Lung (tissue), 11 donors: ENCODE measurements at regions not wholly inside any gene's neighbourhood (a gene's known extent, or its start where the extent isn't known, plus 50 kb on each side); places are given as distances from the start of the nearest gene placed in this dataset.

Experiments used
- ATAC-seq: fragments of 200-7000 bp; cut with Tn5 transposase; one replicate; pipeline ENCODE4 v1.9.1; 2020; ENCODE audit warnings: moderate number of reproducible peaks; ENCODE audit not compliant: insufficient read depth, low FRiP score
- DNase-seq, 3 donors: peaks; one replicate each; pipeline ENCODE4 v3.0.0-alpha.2; 2013 to 2017
- H3K27ac ChIP-seq, 2 donors: one replicate each; pipeline ENCODE4 v1.5.1; 2013; ENCODE audit warnings: mild to moderate bottlenecking in 2 of 2, moderate library complexity in 2 of 2, control low read depth in 1 of 2, inconsistent platforms in 1 of 2, low read depth in 1 of 2, low read length in 1 of 2
- H3K27me3 ChIP-seq, 3 donors: one replicate each; pipeline ENCODE4 v1.5.1; 2013; ENCODE audit warnings: low read length in 2 of 3; ENCODE audit not compliant: control insufficient read depth in 3 of 3, insufficient read depth in 3 of 3
- H3K36me3 ChIP-seq, 4 donors: one replicate each; pipeline ENCODE4 v1.5.1; 2013; ENCODE audit warnings: low read length in 4 of 4, mild to moderate bottlenecking in 1 of 4, moderate library complexity in 1 of 4; ENCODE audit not compliant: control insufficient read depth in 4 of 4, insufficient read depth in 4 of 4
- H3K4me1 ChIP-seq, 5 donors: one replicate each; pipeline ENCODE4 v1.5.1; 2013; ENCODE audit warnings: low read length in 5 of 5, mild to moderate bottlenecking in 2 of 5, moderate library complexity in 1 of 5; ENCODE audit not compliant: control insufficient read depth in 5 of 5, insufficient read depth in 5 of 5
- H3K4me3 ChIP-seq: one replicate; pipeline ENCODE4 v1.5.1; 2013; ENCODE audit warnings: mild to moderate bottlenecking, control low read depth, moderate library complexity
- H3K9ac ChIP-seq, 2 donors: one replicate each; pipeline ENCODE4 v1.5.1; 2013; ENCODE audit warnings: low read length in 2 of 2, control low read depth in 1 of 2; ENCODE audit not compliant: insufficient read depth in 1 of 2
- H3K9me3 ChIP-seq, 4 donors: one replicate each; pipeline ENCODE4 v1.5.1; 2013; ENCODE audit warnings: low read length in 3 of 4, mild to moderate bottlenecking in 1 of 4, moderate library complexity in 1 of 4; ENCODE audit not compliant: control insufficient read depth in 4 of 4, insufficient read depth in 3 of 4
- WGBS, 2 donors: extraction: QIAGEN DNeasy Blood & Tissue Kit; methylation state at CpG; one replicate each; pipeline ENCODE4 v1.1.7; 2013; 5-methylcytosine and 5-hydroxymethylcytosine counted together
- TF ChIP-seq, protein P1 (sequence below): IDR thresholded peaks from 2 replicates; pipeline ENCODE4 v1.5.1; 2012; ENCODE audit warnings: mild to moderate bottlenecking; ENCODE audit errors: control extremely low read depth, extremely low read depth
- donor health status: control.
- donor health status: control.
- donor health status: Bipolar disorder and iron deficiency.
- donor health status: healthy.
- donor health status: DM: yes; HTN: yes; CAD: no.

DNA sequence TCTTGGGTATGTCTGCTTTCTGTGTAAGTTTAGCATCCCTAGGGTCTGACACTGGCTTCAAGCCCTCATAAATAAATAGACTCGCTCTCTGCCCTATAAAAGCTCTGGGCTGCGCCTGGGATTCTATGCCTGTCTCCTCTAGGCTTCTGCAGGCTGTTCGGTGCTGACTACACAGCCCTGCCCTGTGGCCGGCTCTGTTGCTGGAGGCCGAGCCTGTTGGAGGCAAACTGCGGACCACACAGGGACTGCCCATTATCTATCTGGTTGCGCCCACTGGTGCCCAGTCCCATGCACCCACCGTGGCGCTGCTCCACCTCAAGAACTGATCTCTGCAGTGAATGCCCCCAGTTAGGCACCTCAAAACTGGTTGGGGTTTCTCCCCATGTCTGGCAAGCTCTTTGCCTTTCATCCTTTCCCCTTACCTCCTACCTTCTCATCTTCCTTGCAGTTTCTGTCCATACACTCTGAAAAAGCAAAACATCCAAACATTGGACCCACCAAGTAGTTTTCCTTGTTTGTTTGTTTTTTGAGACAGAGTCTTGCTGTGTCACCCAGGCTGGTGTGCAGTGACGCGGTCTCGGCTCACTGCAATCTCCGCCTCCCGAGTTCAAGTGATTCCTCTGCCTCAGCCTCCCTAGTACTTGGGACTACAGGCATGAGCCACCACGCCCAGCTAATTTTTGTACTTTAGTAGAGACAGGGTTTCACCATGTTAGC lies 207.2 kb downstream of the ERCC6L2 start:
- H3K9ac ChIP-seq = no peak overlapping the region
- DNase-seq = peak in 1 of 3 donors; percentile 10
- no peak for ATAC-seq
- 94 to 97% methylated on average over 15 of the region's 15 CpGs for WGBS, 2 donors
- no peaks in the 10 kb centered on the region for H3K36me3 ChIP-seq
- H3K27ac ChIP-seq = no peak overlapping the region
- peaks cover 0 to 29% (median 6%) of the 10 kb centered on the region in 5 donors for H3K4me1 ChIP-seq
- peaks cover 0 to 3% (median 0%) of the 10 kb centered on the region in 3 donors for H3K27me3 ChIP-seq
- no peak overlapping the region for H3K4me3 ChIP-seq
- TF ChIP-seq, protein P1, sequence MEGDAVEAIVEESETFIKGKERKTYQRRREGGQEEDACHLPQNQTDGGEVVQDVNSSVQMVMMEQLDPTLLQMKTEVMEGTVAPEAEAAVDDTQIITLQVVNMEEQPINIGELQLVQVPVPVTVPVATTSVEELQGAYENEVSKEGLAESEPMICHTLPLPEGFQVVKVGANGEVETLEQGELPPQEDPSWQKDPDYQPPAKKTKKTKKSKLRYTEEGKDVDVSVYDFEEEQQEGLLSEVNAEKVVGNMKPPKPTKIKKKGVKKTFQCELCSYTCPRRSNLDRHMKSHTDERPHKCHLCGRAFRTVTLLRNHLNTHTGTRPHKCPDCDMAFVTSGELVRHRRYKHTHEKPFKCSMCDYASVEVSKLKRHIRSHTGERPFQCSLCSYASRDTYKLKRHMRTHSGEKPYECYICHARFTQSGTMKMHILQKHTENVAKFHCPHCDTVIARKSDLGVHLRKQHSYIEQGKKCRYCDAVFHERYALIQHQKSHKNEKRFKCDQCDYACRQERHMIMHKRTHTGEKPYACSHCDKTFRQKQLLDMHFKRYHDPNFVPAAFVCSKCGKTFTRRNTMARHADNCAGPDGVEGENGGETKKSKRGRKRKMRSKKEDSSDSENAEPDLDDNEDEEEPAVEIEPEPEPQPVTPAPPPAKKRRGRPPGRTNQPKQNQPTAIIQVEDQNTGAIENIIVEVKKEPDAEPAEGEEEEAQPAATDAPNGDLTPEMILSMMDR = no peak
- peaks cover 0 to 3% (median 0%) of the 10 kb centered on the region in 4 donors for H3K9me3 ChIP-seq

DNA sequence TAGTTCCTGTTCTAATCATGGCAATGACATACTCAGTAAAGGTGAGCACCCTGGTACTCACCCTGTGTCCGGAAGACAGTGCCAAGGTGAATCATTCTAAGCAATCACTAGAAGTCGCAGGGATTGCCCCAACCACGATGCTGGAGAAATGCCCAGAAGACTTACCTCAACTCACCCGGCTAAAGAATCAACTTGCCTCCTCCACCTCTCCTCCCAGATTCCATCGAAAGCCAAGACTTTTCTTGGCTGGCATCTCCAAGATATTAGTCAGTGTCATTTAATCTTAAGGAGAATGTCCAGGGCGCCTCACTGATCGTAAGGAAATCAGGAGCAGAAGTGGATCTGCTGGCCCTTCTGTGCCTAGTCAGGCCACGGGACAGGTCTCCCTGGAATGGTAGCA lies 204.9 kb downstream of the ERCC6L2 start:
- Histone ChIP-seq H3K4me3 (no peak overlapping the region), H3K27me3 (no peaks in the 10 kb centered on the region), H3K9ac (no peak overlapping the region), H3K4me1 (peaks cover 0 to 29% (median 6%) of the 10 kb centered on the region in 5 donors), H3K36me3 (no peaks in the 10 kb centered on the region), H3K9me3 (peaks cover 0 to 3% (median 0%) of the 10 kb centered on the region in 4 donors), H3K27ac (no peak overlapping the region)
- no peak for DNase-seq
- WGBS, 2 donors = 66 to 79% methylated on average over 8 of the region's 8 CpGs
- TF ChIP-seq, protein P1 = no peak
- peak; percentile 69 for ATAC-seq

DNA sequence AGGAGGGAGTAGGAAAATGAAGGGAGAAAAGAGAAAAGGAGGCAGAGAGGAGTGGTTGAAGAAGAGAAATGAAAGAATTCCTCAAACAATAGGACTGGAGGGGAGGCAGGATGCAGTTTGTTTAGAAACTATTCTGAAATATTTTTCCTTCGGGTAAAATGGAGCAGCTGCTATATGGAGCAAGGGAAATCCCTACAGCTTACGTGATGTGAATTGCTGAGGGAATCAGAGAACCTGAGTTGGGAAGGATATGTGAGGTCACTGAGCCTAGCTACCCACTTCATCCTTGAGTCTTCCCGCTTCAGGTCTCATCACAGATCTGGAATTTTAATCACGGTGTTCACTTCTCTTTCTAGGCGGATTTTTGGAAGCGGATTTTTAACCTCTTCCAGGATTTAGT lies 204.3 kb downstream of the ERCC6L2 start:
- 77 to 89% methylated on average over 6 of the region's 6 CpGs for WGBS, 2 donors
- no peak overlapping the region for H3K9ac ChIP-seq
- no peaks in the 10 kb centered on the region for H3K36me3 ChIP-seq
- H3K27ac ChIP-seq = no peak overlapping the region
- no peaks in the 10 kb centered on the region for H3K27me3 ChIP-seq
- H3K4me3 ChIP-seq = no peak overlapping the region
- ATAC-seq (no peak), DNase-seq (peak in 2 of 3 donors; percentile 62 to 63)
- peaks cover 0 to 3% (median 0%) of the 10 kb centered on the region in 4 donors for H3K9me3 ChIP-seq
- TF ChIP-seq, protein P1 = no peak
- peaks cover 0 to 29% (median 6%) of the 10 kb centered on the region in 5 donors for H3K4me1 ChIP-seq
